ENCODE measurements at regions not wholly inside any gene's neighbourhood (a gene's known extent, or its start where the extent isn't known, plus 50 kb on each side); places are given as distances from the start of the nearest gene placed in this dataset.

DNA sequence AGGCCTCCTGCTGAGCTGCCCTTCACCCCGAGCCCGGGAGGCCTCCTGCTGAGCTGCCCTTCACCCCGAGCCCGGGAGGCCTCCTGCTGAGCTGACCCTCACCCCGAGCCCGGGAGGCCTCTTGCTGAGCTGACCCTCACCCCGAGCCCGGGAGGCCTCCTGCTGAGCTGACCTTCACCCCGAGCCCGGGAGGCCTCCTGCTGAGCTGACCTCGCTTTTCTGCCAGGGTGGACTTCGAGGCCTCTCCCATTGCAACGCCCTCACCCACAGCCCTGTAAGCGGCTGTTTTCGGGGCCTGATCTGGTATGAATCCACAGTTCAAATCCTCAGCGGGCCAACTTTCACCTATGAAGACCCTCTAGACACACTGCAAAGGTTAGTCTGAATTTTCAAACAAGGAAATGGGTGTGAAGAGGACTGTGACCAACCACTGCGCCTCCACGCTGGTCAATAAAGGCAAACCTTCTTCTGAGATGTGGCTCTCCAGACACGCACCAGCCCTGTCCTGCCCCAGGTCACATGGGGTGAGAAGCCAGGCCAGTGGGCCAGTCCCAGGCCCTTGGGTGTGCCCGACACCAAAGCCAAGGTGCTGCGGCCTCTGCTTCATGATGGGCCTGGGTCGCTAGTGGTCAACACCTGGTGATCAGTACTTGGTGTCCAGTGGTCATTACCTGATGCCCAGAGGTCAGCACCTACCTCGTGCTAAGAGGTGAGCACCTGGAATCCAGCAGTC lies 225.1 kb upstream of the SALL3 start:
- no peaks in the 10 kb centered on the region for H3K27me3 ChIP-seq (ENCODE audit: insufficient read depth, low read depth, low read length)

DNA sequence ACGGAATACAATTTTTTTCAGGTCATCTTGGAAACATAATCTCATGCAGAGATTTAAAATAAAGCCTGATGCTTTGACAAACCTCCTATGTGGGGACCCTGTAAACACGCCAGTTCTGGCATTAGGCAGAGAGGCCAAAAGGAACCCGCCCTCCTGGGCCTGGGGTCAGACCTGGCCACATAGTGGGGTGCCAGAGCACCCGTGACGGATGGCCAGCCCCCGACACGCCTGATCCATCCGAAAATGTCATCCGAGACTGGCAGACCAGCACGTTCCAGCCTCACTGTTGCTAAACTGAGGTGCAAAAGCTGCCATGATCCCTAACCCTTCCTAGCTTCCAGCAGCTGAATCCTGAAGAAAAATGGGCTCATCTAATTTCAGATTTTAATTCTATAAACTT lies 222.6 kb upstream of the SALL3 start:
- no peak overlapping the region for H3K4me3 ChIP-seq (ENCODE audit: low read length)
- no peaks in the 10 kb centered on the region for H3K9me2 ChIP-seq (ENCODE audit: insufficient read depth, low read length)
- no peaks in the 10 kb centered on the region for H3F3A ChIP-seq (ENCODE audit: insufficient read depth, low read length, poor library complexity, severe bottlenecking)
- no peak overlapping the region for H2AFZ ChIP-seq (ENCODE audit: low read depth, low read length)
- H4K20me1 ChIP-seq (ENCODE audit: insufficient read depth): no peaks in the 10 kb centered on the region
- no peaks in the 10 kb centered on the region for H3K79me2 ChIP-seq (replicated peaks; ENCODE audit: insufficient read depth, low read length)
- H3K9me3 ChIP-seq (ENCODE audit: low read length): no peaks in the 10 kb centered on the region
- H3K36me3 ChIP-seq (ENCODE audit: insufficient read depth, low read length): no peaks in the 10 kb centered on the region
- H3K4me2 ChIP-seq (ENCODE audit: low read length): no peak overlapping the region
- TF ChIP-seq MXI1 (conservative IDR thresholded peaks at IDR 0.05; ENCODE audit: poor library complexity, severe bottlenecking) (no peak), SMC3 (conservative IDR thresholded peaks at IDR 0.05; ENCODE audit: poor library complexity) (no peak), EZH2 (IDR thresholded peaks at IDR 0.05; ENCODE audit: borderline replicate concordance, insufficient read depth, low read length, poor library complexity, severe bottlenecking) (no peak), POLR2AphosphoS5 (IDR thresholded peaks at IDR 0.05) (no peak), RAD21 (conservative IDR thresholded peaks at IDR 0.05) (no peak)
- TF ChIP-seq, protein P1, sequence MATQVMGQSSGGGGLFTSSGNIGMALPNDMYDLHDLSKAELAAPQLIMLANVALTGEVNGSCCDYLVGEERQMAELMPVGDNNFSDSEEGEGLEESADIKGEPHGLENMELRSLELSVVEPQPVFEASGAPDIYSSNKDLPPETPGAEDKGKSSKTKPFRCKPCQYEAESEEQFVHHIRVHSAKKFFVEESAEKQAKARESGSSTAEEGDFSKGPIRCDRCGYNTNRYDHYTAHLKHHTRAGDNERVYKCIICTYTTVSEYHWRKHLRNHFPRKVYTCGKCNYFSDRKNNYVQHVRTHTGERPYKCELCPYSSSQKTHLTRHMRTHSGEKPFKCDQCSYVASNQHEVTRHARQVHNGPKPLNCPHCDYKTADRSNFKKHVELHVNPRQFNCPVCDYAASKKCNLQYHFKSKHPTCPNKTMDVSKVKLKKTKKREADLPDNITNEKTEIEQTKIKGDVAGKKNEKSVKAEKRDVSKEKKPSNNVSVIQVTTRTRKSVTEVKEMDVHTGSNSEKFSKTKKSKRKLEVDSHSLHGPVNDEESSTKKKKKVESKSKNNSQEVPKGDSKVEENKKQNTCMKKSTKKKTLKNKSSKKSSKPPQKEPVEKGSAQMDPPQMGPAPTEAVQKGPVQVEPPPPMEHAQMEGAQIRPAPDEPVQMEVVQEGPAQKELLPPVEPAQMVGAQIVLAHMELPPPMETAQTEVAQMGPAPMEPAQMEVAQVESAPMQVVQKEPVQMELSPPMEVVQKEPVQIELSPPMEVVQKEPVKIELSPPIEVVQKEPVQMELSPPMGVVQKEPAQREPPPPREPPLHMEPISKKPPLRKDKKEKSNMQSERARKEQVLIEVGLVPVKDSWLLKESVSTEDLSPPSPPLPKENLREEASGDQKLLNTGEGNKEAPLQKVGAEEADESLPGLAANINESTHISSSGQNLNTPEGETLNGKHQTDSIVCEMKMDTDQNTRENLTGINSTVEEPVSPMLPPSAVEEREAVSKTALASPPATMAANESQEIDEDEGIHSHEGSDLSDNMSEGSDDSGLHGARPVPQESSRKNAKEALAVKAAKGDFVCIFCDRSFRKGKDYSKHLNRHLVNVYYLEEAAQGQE (IDR thresholded peaks at IDR 0.05; ENCODE audit: borderline replicate concordance): no peak
- TF ChIP-seq, protein P2, sequence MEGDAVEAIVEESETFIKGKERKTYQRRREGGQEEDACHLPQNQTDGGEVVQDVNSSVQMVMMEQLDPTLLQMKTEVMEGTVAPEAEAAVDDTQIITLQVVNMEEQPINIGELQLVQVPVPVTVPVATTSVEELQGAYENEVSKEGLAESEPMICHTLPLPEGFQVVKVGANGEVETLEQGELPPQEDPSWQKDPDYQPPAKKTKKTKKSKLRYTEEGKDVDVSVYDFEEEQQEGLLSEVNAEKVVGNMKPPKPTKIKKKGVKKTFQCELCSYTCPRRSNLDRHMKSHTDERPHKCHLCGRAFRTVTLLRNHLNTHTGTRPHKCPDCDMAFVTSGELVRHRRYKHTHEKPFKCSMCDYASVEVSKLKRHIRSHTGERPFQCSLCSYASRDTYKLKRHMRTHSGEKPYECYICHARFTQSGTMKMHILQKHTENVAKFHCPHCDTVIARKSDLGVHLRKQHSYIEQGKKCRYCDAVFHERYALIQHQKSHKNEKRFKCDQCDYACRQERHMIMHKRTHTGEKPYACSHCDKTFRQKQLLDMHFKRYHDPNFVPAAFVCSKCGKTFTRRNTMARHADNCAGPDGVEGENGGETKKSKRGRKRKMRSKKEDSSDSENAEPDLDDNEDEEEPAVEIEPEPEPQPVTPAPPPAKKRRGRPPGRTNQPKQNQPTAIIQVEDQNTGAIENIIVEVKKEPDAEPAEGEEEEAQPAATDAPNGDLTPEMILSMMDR (IDR thresholded peaks at IDR 0.05; ENCODE audit: poor library complexity, severe bottlenecking): no peak
- H3K27ac ChIP-seq (ENCODE audit: low read length): no peak overlapping the region
- no peak overlapping the region for H3K9ac ChIP-seq (ENCODE audit: low read length)
- H3K27me3 ChIP-seq (ENCODE audit: insufficient read depth, low read depth, low read length): no peaks in the 10 kb centered on the region

More for the DNA sequence above, 225.1 kb upstream of the SALL3 start:
- TF ChIP-seq EP300 (conservative IDR thresholded peaks at IDR 0.05; ENCODE audit: poor library complexity, severe bottlenecking) (no peak), SMC3 (conservative IDR thresholded peaks at IDR 0.05; ENCODE audit: poor library complexity) (no peak), EZH2 (IDR thresholded peaks at IDR 0.05; ENCODE audit: borderline replicate concordance, insufficient read depth, low read length, poor library complexity, severe bottlenecking) (no peak), TAF1 (IDR thresholded peaks at IDR 0.05; ENCODE audit: low read depth) (no peak), POLR2AphosphoS5 (IDR thresholded peaks at IDR 0.05) (no peak), MXI1 (conservative IDR thresholded peaks at IDR 0.05; ENCODE audit: poor library complexity, severe bottlenecking) (no peak), RAD21 (conservative IDR thresholded peaks at IDR 0.05) (no peak)
- H3F3A ChIP-seq (ENCODE audit: insufficient read depth, low read length, poor library complexity, severe bottlenecking): no peaks in the 10 kb centered on the region
- no peaks in the 10 kb centered on the region for H3K36me3 ChIP-seq (ENCODE audit: insufficient read depth, low read length)
- H3K27ac ChIP-seq (ENCODE audit: low read length): no peak overlapping the region
- no peak overlapping the region for H3K4me3 ChIP-seq (ENCODE audit: low read length)
- H4K20me1 ChIP-seq (ENCODE audit: insufficient read depth): no peaks in the 10 kb centered on the region
- H3K9me3 ChIP-seq (ENCODE audit: low read length): no peaks in the 10 kb centered on the region
- no peak overlapping the region for H2AFZ ChIP-seq (ENCODE audit: low read depth, low read length)
- H3K4me2 ChIP-seq (ENCODE audit: low read length): no peak overlapping the region
- no peaks in the 10 kb centered on the region for H3K79me2 ChIP-seq (replicated peaks; ENCODE audit: insufficient read depth, low read length)
- H3K9ac ChIP-seq (ENCODE audit: low read length): no peak overlapping the region
- H3K9me2 ChIP-seq (ENCODE audit: insufficient read depth, low read length): no peaks in the 10 kb centered on the region
